ENCODE measurements at regions not wholly inside any gene's neighbourhood (a gene's known extent, or its start where the extent isn't known, plus 50 kb on each side); places are given as distances from the start of the nearest gene placed in this dataset.
A peak's percentile ranks its signal among the peaks of the same experiment; 100 is the strongest.

DNA sequence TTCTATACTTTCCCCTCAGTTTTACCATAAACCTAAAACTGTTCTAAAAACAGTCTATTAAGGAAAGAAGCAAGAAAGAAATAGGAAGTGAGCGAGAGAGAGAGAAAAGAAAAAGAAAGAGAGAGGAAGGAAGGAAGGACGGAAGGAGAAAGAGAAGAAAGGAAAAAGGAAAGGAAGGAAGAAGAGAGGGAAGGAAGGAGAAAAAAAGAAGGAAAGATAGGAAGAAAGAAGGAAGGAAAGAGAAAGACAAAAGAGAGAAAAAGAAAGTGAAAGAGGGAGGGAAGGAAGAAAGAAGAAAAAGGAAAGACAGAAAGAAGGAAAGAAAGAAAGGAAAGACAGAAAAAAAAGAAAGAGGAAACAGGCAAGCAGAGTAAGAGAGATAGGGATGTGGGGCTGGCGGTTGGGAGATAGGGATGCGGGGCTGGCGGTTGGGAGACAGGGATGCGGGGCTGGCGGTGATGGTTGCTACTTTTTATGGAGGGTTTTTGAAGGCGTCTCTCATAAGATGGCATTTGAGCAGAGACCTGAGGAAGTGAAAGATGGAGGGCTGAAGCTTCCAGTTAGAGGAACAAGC, 70.4 kb upstream of the IRF2BP2 start (continued):
- TF ChIP-seq, protein P1, sequence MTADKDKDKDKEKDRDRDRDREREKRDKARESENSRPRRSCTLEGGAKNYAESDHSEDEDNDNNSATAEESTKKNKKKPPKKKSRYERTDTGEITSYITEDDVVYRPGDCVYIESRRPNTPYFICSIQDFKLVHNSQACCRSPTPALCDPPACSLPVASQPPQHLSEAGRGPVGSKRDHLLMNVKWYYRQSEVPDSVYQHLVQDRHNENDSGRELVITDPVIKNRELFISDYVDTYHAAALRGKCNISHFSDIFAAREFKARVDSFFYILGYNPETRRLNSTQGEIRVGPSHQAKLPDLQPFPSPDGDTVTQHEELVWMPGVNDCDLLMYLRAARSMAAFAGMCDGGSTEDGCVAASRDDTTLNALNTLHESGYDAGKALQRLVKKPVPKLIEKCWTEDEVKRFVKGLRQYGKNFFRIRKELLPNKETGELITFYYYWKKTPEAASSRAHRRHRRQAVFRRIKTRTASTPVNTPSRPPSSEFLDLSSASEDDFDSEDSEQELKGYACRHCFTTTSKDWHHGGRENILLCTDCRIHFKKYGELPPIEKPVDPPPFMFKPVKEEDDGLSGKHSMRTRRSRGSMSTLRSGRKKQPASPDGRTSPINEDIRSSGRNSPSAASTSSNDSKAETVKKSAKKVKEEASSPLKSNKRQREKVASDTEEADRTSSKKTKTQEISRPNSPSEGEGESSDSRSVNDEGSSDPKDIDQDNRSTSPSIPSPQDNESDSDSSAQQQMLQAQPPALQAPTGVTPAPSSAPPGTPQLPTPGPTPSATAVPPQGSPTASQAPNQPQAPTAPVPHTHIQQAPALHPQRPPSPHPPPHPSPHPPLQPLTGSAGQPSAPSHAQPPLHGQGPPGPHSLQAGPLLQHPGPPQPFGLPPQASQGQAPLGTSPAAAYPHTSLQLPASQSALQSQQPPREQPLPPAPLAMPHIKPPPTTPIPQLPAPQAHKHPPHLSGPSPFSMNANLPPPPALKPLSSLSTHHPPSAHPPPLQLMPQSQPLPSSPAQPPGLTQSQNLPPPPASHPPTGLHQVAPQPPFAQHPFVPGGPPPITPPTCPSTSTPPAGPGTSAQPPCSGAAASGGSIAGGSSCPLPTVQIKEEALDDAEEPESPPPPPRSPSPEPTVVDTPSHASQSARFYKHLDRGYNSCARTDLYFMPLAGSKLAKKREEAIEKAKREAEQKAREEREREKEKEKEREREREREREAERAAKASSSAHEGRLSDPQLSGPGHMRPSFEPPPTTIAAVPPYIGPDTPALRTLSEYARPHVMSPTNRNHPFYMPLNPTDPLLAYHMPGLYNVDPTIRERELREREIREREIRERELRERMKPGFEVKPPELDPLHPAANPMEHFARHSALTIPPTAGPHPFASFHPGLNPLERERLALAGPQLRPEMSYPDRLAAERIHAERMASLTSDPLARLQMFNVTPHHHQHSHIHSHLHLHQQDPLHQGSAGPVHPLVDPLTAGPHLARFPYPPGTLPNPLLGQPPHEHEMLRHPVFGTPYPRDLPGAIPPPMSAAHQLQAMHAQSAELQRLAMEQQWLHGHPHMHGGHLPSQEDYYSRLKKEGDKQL (CRISPR knock-in tag; IDR thresholded peaks at IDR 0.05; ENCODE audit: borderline replicate concordance): no peak
- TF ChIP-seq CHCHD3 (CRISPR knock-in tag; IDR thresholded peaks at IDR 0.05) (no peak), HDAC3 (IDR thresholded peaks at IDR 0.05; ENCODE audit: borderline replicate concordance, partially characterized antibody) (no peak), SLC30A9 (CRISPR knock-in tag; IDR thresholded peaks at IDR 0.05) (no peak), SMAD1 (IDR thresholded peaks at IDR 0.05; ENCODE audit: low read depth, low read length, partially characterized antibody) (no peak), JUNB (CRISPR knock-in tag; conservative IDR thresholded peaks at IDR 0.05) (no peak), HSF4 (CRISPR knock-in tag; IDR thresholded peaks at IDR 0.05; ENCODE audit: borderline replicate concordance) (no peak), MTA2 (IDR thresholded peaks at IDR 0.05; ENCODE audit: low read depth) (peak; percentile 55; the same call in 1 of the 2 replicates)
- TF ChIP-seq, protein P2, sequence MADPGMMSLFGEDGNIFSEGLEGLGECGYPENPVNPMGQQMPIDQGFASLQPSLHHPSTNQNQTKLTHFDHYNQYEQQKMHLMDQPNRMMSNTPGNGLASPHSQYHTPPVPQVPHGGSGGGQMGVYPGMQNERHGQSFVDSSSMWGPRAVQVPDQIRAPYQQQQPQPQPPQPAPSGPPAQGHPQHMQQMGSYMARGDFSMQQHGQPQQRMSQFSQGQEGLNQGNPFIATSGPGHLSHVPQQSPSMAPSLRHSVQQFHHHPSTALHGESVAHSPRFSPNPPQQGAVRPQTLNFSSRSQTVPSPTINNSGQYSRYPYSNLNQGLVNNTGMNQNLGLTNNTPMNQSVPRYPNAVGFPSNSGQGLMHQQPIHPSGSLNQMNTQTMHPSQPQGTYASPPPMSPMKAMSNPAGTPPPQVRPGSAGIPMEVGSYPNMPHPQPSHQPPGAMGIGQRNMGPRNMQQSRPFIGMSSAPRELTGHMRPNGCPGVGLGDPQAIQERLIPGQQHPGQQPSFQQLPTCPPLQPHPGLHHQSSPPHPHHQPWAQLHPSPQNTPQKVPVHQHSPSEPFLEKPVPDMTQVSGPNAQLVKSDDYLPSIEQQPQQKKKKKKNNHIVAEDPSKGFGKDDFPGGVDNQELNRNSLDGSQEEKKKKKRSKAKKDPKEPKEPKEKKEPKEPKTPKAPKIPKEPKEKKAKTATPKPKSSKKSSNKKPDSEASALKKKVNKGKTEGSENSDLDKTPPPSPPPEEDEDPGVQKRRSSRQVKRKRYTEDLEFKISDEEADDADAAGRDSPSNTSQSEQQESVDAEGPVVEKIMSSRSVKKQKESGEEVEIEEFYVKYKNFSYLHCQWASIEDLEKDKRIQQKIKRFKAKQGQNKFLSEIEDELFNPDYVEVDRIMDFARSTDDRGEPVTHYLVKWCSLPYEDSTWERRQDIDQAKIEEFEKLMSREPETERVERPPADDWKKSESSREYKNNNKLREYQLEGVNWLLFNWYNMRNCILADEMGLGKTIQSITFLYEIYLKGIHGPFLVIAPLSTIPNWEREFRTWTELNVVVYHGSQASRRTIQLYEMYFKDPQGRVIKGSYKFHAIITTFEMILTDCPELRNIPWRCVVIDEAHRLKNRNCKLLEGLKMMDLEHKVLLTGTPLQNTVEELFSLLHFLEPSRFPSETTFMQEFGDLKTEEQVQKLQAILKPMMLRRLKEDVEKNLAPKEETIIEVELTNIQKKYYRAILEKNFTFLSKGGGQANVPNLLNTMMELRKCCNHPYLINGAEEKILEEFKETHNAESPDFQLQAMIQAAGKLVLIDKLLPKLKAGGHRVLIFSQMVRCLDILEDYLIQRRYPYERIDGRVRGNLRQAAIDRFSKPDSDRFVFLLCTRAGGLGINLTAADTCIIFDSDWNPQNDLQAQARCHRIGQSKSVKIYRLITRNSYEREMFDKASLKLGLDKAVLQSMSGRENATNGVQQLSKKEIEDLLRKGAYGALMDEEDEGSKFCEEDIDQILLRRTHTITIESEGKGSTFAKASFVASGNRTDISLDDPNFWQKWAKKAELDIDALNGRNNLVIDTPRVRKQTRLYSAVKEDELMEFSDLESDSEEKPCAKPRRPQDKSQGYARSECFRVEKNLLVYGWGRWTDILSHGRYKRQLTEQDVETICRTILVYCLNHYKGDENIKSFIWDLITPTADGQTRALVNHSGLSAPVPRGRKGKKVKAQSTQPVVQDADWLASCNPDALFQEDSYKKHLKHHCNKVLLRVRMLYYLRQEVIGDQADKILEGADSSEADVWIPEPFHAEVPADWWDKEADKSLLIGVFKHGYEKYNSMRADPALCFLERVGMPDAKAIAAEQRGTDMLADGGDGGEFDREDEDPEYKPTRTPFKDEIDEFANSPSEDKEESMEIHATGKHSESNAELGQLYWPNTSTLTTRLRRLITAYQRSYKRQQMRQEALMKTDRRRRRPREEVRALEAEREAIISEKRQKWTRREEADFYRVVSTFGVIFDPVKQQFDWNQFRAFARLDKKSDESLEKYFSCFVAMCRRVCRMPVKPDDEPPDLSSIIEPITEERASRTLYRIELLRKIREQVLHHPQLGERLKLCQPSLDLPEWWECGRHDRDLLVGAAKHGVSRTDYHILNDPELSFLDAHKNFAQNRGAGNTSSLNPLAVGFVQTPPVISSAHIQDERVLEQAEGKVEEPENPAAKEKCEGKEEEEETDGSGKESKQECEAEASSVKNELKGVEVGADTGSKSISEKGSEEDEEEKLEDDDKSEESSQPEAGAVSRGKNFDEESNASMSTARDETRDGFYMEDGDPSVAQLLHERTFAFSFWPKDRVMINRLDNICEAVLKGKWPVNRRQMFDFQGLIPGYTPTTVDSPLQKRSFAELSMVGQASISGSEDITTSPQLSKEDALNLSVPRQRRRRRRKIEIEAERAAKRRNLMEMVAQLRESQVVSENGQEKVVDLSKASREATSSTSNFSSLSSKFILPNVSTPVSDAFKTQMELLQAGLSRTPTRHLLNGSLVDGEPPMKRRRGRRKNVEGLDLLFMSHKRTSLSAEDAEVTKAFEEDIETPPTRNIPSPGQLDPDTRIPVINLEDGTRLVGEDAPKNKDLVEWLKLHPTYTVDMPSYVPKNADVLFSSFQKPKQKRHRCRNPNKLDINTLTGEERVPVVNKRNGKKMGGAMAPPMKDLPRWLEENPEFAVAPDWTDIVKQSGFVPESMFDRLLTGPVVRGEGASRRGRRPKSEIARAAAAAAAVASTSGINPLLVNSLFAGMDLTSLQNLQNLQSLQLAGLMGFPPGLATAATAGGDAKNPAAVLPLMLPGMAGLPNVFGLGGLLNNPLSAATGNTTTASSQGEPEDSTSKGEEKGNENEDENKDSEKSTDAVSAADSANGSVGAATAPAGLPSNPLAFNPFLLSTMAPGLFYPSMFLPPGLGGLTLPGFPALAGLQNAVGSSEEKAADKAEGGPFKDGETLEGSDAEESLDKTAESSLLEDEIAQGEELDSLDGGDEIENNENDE (IDR thresholded peaks at IDR 0.05; ENCODE audit: low read depth, low read length): no peak
- TF ChIP-seq, protein P3, sequence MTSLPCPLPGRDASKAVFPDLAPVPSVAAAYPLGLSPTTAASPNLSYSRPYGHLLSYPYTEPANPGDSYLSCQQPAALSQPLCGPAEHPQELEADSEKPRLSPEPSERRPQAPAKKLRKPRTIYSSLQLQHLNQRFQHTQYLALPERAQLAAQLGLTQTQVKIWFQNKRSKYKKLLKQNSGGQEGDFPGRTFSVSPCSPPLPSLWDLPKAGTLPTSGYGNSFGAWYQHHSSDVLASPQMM (CRISPR knock-in tag; IDR thresholded peaks at IDR 0.05): no peak

Data from K562 (cell line).